KMS-11 (cell line): ENCODE measurements at regions not wholly inside any gene's neighbourhood (a gene's known extent, or its start where the extent isn't known, plus 50 kb on each side); places are given as distances from the start of the nearest gene placed in this dataset.

ENCODE experiments used
- H2AFZ ChIP-seq: fragments of 200-600 bp; sonication (generic); 2 replicates; pipeline ENCODE4 v1.6.1; 2016; ENCODE audit warnings: antibody characterized with exemption, mixed run types, low read depth
- H3K27ac ChIP-seq: fragments of 200-600 bp; sonication (generic); 2 replicates; pipeline ENCODE4 v1.6.1; 2016; ENCODE audit warnings: mild to moderate bottlenecking, mixed run types
- H3K27me3 ChIP-seq: fragments of 200-600 bp; sonication (generic); 2 replicates; pipeline ENCODE4 v1.6.1; 2017; ENCODE audit warnings: mild to moderate bottlenecking, low read depth, mixed run types, moderate library complexity; ENCODE audit not compliant: insufficient read depth
- H3K36me3 ChIP-seq: fragments of 200-600 bp; sonication (generic); 2 replicates; pipeline ENCODE4 v1.6.1; 2017; ENCODE audit warnings: mild to moderate bottlenecking, mixed run types; ENCODE audit not compliant: insufficient read depth
- H3K4me1 ChIP-seq: fragments of 200-600 bp; sonication (generic); 2 replicates; pipeline ENCODE4 v1.6.1; 2016; ENCODE audit warnings: mild to moderate bottlenecking, low read depth, mixed run types; ENCODE audit not compliant: poor library complexity, severe bottlenecking
- H3K4me2 ChIP-seq: fragments of 200-600 bp; sonication (generic); 2 replicates; pipeline ENCODE4 v1.7.0; 2016; ENCODE audit warnings: mild to moderate bottlenecking, mixed run types
- H3K4me3 ChIP-seq: fragments of 200-600 bp; sonication (generic); IDR thresholded peaks from 2 replicates; pipeline ENCODE4 v1.6.1; 2017; ENCODE audit warnings: low read depth, low read length, mixed read lengths; ENCODE audit not compliant: insufficient read depth
- H3K79me2 ChIP-seq: fragments of 200-600 bp; sonication (generic); 2 replicates; pipeline ENCODE4 v1.6.1; 2016; ENCODE audit warnings: low read depth, mixed run types; ENCODE audit not compliant: insufficient read depth
- H3K9ac ChIP-seq: fragments of 200-600 bp; sonication (generic); 2 replicates; pipeline ENCODE4 v1.6.1; 2016; ENCODE audit warnings: mild to moderate bottlenecking, mixed run types
- H4K20me1 ChIP-seq: fragments of 200-600 bp; sonication (generic); 2 replicates; pipeline ENCODE4 v1.6.1; 2016; ENCODE audit warnings: mild to moderate bottlenecking, mixed run types; ENCODE audit not compliant: insufficient read depth
- CTCF ChIP-seq: fragments of 200-600 bp; sonication (generic); conservative IDR thresholded peaks from 2 replicates; pipeline ENCODE4 v1.6.1; 2017; ENCODE audit warnings: low read depth, mild to moderate bottlenecking, antibody characterized with exemption, low read length, moderate library complexity, mixed read lengths

GRCh38 chr11:29629286-29629685 is 387.5 kb downstream of the KCNA4 start:
- H3K4me1 ChIP-seq = no peaks in the 10 kb centered on the region
- no peaks in the 10 kb centered on the region for H3K79me2 ChIP-seq
- H3K4me3 ChIP-seq = no peak overlapping the region
- TF ChIP-seq CTCF = no peak
- H3K36me3 ChIP-seq = no peaks in the 10 kb centered on the region
- no peak overlapping the region for H3K9ac ChIP-seq
- H3K27me3 ChIP-seq = no peaks in the 10 kb centered on the region
- no peaks in the 10 kb centered on the region for H4K20me1 ChIP-seq
- no peak overlapping the region for H3K27ac ChIP-seq
- no peak overlapping the region for H3K4me2 ChIP-seq
- H2AFZ ChIP-seq = no peak overlapping the region

- Histone ChIP-seq H3K27me3 (no peaks in the 10 kb centered on the region), H3K4me3 (no peak overlapping the region), H3K9ac (no peak overlapping the region), H3K36me3 (no peaks in the 10 kb centered on the region), H3K27ac (no peak overlapping the region), H3K79me2 (no peaks in the 10 kb centered on the region), H3K4me1 (no peaks in the 10 kb centered on the region), H4K20me1 (no peaks in the 10 kb centered on the region), H3K4me2 (no peak overlapping the region), H2AFZ (no peak overlapping the region)
- TF ChIP-seq CTCF = no peak
Measured at GRCh38 chr11:29628609-29629008, 388.2 kb downstream of the KCNA4 start.

GRCh38 chr11:29627541-29627940 is 389.3 kb downstream of the KCNA4 start:
- no peak overlapping the region for H3K9ac ChIP-seq
- H3K4me1 ChIP-seq = no peaks in the 10 kb centered on the region
- H3K36me3 ChIP-seq = no peaks in the 10 kb centered on the region
- no peaks in the 10 kb centered on the region for H4K20me1 ChIP-seq
- H3K27ac ChIP-seq = no peak overlapping the region
- no peak overlapping the region for H3K4me3 ChIP-seq
- H3K27me3 ChIP-seq = no peaks in the 10 kb centered on the region
- H3K4me2 ChIP-seq = no peak overlapping the region
- H3K79me2 ChIP-seq = no peaks in the 10 kb centered on the region
- no peak overlapping the region for H2AFZ ChIP-seq
- TF ChIP-seq CTCF = no peak

- H3K4me3 ChIP-seq = no peak overlapping the region
Measured at GRCh38 chr11:29623144-29623722, 393.6 kb downstream of the KCNA4 start.

More at GRCh38 chr11:29623144-29623722, 393.6 kb downstream of the KCNA4 start:
- no peak overlapping the region for H3K9ac ChIP-seq
- no peak overlapping the region for H3K4me2 ChIP-seq
- no peak overlapping the region for H3K27ac ChIP-seq
- TF ChIP-seq CTCF = no peak
- no peaks in the 10 kb centered on the region for H3K79me2 ChIP-seq
- no peaks in the 10 kb centered on the region for H3K27me3 ChIP-seq
- H3K36me3 ChIP-seq = no peaks in the 10 kb centered on the region
- no peaks in the 10 kb centered on the region for H4K20me1 ChIP-seq
- no peaks in the 10 kb centered on the region for H3K4me1 ChIP-seq
- H2AFZ ChIP-seq = no peak overlapping the region
